NCI-H748 treated with DMSO at 0.1 percent for 48 hours (cell line): ENCODE measurements at regions not wholly inside any gene's neighbourhood (a gene's known extent, or its start where the extent isn't known, plus 50 kb on each side); places are given as distances from the start of the nearest gene placed in this dataset.
"Not testable (repeated sequence)": the region's sequence is repeated elsewhere in the genome, so short reads cannot be mapped to it uniquely, and the experiment has no call there.

Source experiments
- DNase-seq: peaks from one replicate; lab custom pipeline; 2025; lab: John Stamatoyannopoulos, UW

DNA sequence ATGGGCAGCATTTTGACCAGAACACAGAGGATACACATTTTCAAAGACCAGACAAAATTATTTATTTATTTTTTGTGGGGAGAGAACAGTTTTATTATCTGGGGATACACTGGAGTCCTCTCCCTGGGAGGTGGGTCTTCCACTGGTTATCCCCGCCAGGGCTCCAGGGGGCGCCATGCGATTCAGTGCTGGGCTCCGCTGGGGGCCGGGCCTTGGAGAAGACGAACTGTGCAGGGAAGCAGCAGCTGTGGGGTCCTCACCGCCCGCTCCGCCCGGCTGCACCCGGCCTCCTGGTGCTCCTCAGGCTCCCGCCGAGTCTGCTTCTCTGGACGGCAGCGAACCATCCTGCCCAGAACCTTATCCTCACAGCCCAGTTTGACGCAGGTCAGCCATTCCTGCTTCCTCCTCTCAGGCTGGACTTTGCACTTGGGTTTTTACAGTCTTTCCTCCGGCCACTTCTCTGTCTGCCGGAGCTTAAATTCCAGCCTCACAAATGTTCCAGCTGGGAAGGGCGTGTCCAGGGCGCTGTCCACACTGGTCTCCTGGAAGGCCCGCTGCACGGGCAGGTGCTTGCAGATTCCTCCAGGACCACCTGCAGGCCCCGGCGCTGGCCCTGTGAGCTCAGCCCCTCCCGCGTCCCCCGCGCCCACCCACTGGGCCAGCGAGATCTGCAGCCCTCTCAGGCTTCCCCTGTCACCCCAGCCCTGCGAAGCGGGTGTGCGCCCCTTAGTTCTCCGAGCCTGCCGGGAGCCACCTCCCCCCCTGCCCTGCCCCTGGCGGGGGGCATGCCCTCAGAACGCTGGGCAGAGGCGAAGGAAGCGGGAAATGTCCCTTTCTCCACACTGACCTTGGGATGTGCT is 1830.0 kb upstream of the DEFB115 start:
- no peak for DNase-seq

DNA sequence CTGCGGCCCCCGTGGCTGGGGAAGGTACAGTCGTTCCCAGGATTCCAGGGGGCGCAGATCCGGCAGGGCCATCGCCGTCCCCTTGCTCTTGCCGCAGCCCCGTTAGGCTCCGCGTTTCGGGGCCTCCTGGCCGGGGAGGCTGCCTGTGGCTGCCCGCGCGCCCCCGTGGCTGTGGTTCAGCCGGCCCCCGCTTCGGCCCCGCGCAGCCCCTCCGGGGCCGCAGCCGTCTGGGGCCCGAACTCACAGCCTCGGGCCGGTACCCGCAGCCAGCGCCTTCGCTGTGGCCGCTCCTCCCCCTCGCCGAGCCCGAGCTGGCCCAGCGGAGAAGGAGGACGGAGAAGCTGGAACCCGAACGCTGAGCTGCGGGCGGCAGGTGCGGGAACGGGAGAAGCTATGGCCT is 1826.9 kb upstream of the DEFB115 start:
- no peak for DNase-seq

DNA sequence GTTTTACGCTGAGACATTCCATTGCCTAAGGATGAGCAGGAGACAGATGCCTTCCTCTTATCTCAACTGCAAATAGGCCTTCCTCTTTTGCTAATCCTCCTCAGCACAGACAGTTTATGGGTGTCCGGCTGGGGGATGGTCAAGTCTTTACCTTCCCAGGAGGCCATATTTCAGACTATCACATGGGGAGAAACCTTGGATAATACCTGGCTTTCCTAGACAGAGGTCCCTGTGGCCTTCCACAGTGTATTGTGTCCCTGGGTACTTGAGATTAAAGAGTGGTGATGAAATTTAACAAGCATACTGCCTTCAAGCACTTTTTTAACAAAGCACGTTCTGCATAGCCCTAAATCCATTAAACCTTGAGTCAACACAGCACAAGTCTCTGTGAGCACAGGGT is 1816.7 kb upstream of the DEFB115 start:
- not testable (repeated sequence) for DNase-seq

DNA sequence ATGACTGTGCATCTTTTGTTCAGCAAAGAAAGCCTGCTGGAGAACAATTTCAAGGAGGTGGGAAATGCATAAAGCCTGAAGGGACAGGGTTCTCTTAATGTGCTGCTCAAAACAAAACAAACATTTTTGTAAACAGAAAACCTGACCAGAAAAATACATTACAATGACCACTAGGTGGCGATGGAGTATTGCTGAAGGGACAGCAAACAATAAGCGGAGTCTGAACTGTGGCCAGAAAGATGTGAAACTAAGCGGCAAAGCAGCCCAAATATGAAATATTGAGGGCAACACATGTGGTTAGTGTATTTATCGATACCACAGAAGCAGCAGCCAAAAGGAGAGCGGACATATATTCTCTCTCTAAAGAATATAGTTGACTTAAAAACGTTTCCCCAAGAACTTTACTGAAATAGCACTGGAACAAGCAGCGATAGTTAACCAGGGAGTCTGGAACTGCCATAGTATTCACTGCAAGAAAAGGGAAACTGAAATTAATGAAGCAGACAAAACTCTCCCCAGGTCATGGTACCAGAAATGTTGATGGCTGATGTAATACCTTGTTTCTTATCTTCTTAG is 1814.2 kb upstream of the DEFB115 start:
- not testable (repeated sequence) for DNase-seq

DNA sequence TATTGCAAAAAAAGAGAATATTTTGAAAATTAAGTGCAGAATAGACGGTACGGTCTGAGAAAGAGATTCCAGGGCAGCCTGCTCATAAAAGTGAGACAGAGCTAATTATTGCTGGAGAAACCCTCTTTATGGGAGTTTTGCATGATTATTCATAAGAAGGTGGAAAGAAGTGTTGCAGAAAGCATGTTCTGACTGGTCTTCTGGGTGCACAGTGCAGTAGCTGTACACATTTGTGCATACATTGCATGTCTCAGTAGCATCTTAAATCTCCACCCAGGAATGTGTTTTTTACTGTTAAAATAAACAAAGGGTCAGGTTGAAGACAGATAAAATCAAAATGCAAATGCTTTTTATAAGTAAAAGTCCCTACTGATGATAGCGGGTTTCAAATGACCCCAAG is 1813.6 kb upstream of the DEFB115 start:
- no peak for DNase-seq

DNA sequence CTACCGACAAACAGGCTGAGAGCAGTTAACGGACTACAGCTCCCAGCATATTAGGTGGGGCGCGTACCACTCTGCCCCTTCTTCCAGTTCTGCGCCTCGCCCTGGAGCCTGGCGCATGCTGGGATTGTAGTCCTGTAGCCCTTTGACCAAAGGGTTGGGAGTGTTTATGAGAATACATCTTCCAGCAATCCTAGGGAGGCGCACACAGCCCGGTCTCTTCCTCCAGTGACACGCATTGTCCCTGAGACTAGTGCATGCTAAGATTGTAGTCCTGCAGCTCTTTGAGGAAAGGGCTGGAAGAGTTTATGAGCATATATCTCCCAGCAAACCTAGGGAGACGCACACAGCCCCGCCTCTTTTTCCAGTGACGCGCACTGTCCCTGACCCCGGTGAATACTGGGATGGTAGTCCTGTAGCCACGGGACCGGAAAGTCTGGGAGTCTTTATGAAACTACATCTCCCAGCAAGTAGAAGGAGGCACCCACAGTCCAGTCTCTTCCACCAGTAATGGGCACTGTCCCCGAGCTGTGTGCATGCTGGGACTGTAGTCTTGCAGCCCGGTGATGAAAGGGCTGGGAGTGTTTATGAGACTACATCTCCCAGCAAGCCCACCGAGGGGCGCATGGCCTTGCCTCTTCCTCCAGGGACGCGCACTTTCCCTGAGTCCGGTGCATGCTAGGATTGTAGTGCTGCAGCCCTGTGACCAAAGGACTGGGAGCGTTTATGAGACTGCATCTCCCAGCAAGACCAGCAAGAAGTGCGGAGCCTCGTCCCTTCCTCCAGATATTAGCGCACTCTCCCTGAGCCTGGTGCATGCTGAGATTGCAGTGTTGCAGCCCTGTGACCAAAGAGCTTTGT is 1812.2 kb upstream of the DEFB115 start:
- not testable (repeated sequence) for DNase-seq

DNA sequence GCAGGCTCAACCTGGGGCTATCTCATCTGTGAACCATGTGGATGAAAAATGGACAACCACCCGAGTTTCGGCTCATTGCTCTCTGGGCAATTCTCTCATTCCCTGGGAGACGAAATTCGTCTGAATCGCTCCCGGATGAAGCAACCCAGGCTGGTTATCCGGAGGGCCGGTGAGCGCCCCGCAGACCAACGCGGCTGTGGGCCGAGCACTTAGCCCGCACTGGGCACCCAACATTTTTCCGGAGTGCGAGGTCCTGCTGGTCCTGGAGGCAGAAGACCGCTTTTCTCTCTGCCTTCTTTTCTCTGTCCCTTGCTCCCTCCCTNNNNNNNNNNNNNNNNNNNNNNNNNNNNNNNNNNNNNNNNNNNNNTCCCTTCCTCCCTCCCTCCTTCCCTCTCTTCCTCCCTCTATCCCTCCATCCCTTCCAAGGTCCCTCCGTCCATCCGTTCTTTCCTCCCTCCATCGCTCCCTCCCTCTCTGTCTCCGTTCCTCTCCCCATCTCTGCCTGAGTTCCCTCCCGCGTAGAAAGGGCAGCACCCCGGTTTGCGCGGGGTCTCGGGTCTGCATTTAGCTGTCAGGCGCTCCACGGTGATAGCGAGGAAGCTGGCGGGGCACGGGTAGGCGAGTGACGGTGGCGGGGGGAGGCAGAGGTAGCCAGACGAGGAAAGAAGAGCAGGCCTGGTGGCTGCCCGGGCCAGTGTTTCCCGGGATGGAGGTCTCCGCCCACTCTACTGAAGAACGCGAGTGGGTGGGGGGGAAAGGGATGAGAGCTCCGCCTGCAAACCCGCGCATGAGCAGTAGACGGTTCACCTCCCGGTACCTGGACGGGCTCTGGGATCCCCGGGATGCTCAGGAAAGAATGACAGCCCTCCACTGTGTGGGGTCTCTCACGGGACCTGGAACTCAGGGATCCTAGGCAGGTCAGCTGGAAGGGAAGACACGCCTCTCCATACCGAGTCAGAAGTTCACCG is 1809.7 kb upstream of the DEFB115 start:
- not testable (repeated sequence) for DNase-seq

DNA sequence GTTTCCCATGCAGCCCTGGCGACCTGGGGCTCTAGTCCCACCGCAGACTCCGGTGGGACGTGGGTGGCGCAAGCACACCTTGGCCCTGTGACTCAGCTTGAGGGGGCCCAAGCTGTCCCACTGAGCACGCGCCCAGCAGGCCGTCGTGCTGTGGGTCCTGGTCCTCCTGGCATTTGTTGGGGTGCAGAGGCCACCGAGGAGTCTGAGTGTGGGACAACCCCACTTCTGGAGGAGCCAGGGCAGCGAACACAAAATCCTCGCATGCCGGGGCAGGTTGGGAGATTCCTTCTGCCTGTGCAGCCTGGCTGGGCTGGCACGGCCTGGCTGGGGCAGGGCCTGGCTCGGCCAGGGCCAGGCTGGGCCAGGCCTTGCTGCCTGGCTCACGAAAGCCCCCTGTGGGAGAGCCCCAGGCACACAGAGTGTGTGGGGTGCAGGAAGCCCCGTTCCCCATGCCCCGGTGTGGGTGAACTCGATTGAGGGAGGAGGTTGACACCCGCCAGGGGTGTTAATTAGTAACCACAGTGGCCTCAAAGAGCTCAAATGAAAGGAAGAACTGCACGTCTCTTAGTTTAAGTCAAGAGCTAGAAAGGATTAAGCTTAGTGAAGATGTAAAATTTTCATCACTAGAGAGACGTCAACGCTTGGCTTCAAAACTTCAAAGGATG is 1808.5 kb upstream of the DEFB115 start:
- no peak for DNase-seq

DNA sequence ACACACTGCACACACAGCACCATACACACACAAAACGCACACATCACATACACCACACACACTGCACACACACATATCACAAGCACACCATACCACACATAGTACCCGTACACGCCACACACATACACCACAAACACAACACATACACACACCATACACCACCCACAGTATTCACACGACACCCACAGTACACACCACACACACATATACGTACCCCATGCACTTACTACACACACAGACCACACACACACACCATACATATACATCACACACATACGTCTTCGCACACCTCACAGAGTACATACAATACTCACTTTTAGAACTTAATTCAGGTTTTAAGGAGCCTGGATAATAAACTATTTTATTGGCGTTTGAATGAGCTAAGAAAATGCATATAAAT is 1805.3 kb upstream of the DEFB115 start:
- DNase-seq, result no peak

DNA sequence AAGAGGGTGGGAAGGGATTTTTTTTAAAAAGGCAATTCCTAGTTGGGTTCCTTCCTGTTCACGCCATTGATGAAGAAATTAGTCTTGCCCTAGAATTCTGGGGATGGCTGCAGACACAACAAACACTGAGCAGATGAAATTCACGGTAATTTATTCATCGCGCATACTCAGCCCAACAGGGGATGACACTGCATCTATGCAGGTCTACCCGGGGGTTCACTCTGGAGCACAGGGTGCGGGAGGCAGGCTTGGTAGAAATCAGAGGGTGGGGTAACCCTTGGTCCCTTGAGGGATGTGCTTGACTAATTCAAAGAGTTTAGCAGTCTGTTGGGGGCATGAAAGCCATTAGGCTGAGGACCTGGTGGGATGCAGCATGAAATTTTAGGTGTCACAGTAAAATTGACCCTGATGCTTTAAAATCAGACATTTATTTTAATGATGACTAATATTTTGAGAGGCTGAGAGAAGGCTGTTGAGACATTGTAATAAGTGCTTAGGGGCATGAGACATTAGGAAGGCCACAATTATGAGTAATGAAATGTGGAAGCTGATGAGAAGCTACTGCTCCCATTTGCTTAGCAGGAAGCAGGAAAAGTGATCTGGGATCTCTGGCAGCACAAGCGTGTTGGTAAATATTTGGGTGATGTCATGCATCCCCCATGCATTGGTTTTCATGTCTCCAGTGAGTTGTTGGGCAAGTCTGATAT is 1800.3 kb upstream of the DEFB115 start:
- DNase-seq, result not testable (repeated sequence)

DNA sequence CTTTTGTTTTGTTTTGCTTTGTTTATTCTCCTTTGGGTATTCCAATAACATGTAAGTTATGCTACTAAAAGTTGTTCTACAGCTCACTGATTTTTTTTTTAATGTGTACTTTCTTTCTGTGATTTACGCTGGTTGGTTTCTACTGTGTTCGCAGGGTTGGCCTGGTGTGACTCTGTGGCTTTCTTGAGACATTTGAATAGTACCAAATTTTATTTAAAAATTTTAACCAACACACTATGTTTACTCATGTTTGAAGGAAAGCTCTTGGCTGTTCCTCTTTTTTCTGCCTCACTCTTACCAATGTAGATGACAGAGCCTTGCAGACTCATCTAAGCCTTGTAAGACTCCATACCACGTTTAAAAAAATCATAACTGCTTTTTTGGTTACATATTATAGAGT is 1784.9 kb upstream of the DEFB115 start:
- no peak for DNase-seq

DNA sequence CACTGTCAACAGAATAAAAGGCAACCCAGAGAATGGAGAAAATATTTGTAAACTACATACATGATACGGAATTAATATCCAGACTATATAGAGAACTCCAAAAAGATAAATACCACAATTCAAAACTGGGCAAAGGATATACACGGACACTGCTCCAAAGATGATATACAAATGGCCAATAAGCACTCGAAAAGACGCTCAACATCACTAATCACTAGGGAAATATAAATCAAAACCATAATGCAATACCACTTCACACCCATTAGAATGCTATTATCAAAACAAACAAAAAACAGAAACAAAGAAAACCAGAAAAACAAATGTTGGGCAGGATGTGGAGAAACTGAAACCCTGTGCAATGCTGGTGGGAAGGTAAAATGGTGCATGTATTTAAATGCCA is 1764.6 kb upstream of the DEFB115 start:
- not testable (repeated sequence) for DNase-seq

DNA sequence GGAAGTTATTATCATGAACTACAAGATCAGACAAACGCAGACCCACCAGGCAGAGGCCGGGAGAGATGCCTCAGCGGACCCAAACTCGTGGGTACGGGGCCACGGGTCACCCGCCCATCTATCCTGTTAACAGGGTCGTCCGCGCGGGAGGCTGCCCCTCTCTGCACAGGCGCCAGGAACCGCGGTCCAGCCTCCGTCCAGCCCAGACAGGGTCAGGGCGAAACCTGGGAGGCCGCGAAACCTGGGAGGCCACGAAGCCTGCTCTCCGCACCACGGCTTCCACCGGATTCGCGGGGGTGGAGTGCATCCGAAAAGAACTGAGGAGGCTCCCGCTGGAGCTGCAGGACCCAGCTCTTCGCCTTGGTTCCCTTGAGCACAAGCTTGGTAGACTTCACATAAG is 1760.7 kb upstream of the DEFB115 start:
- not testable (repeated sequence) for DNase-seq

DNA sequence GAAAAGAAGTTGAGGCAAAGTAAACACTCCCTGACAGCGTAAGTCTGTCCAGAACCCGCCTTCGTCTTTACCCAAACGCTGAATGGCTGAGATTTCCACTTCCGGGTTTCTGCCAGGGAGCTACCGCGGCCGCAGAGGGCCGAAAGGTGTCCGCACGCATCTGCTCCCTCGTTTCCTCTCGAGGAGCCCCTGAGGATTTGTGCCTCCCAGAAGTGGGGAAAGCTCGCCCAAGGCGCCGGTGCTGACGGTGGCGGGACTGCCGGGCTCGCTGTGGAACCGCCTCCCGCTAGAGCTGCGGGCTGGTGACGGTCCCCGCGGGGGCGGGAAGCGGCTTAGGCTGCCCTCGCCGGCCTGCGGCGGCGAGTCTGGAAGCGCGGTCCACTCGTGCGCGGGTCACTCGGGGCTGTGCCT is 1760.2 kb upstream of the DEFB115 start:
- DNase-seq, result peak; percentile 18

DNA sequence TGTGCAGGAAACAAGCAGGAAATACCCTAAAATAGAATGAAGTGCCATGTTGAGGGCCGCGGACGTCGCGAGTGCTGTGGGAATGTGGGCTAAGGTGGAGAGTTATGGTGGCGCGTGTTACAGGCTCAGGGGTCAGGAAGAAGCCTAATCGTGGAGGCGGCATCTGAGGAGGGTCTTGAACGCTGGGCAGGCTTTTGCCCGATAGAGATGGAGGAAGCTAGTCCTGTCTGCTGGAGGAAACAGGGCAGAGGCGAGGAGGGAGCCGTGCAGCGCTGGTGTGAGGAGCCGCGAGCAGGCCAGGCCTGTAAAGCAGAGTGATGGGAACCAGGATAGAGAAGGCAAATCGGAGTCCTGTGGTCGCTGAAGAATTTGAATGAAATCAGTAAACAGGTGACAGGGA is 1759.8 kb upstream of the DEFB115 start:
- not testable (repeated sequence) for DNase-seq

DNA sequence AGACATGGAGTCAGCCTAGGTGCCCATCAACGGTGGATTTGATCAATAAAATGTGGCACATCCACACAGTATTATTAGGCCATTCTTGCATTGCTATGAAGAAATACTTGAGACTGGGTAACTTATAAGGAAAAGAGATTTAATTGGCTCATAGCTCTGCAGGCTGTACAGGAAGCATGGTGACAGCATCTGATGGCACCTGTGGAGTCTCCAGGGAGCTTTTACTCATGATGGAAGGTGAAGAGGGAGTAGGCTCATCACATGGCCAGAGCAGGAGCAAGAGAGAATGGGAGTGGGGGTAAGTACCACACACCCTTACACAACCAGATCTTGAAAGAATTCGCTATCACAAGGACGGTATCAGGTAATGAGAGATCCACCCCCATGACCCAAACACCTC is 1756.7 kb upstream of the DEFB115 start:
- not testable (repeated sequence) for DNase-seq

DNA sequence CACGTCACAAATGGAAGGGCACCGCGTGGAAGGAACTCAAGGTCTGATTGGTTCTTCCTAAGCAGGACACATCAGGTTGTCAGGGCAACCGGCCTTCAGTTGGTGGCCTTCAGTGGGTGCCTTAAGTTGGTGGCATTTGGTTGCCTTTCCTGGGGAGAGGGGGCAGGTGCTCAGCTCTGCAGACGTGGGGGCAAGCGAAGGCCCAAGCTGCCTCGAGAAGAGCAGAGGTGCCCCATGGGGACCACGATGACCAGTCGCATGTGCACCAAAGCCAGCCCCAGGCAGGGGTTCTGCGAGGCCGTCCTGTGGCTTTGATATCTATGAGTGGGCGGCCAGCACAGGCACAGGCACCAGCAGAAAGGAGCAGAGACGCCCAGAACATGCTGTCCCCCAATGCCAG is 1742.8 kb upstream of the DEFB115 start:
- not testable (repeated sequence) for DNase-seq

DNA sequence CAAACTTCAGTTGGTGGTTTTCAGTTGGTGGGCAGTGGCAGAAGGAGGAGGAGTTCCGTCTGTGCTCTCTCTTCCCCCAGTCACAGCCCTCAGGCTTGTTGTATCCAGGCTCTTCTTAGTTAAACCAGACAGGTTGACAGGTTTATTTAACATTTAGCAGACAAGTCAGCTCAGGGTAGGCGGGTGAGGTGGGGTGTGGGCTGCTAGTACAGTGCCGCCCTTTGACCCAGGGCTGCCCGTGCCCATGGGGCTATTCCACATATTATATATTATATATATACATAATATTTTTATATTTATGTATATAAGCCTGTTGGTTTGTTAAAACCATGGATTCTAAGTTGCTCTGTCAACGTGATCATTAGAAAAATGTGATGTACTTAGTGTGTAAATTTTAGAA is 1740.6 kb upstream of the DEFB115 start:
- DNase-seq, result not testable (repeated sequence)

DNA sequence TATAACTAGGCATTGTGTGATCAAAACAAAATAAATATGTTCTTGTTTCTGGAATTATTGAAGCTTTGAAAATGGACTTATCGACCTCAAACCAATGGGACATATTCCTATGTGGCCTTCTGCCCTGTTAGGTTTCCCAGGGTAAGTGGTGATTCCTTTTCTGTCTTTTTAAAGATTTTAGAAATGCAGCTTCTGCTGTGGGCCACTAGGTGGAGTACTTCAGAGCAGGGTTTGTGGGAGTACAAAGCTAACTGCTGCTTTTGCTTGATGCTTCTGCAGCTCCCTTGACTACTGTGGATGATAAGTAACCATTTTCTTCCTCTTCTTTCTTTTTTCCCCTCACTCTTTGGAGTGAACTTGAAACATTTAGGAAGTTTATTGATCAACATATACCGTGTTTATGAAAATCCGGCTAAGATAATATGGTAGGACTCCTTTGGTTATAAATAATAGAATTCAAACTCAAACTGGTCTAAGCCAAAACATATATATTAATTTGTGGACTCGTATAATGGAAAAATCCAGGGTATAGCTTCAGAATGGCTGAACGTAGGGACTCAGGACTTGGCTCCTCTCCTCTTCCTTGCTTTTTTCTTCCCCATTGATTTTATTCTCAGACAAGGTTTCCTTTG is 1737.7 kb upstream of the DEFB115 start:
- DNase-seq, result not testable (repeated sequence)
